ENCODE measurements at regions not wholly inside any gene's neighbourhood (a gene's known extent, or its start where the extent isn't known, plus 50 kb on each side); places are given as distances from the start of the nearest gene placed in this dataset.

DNA sequence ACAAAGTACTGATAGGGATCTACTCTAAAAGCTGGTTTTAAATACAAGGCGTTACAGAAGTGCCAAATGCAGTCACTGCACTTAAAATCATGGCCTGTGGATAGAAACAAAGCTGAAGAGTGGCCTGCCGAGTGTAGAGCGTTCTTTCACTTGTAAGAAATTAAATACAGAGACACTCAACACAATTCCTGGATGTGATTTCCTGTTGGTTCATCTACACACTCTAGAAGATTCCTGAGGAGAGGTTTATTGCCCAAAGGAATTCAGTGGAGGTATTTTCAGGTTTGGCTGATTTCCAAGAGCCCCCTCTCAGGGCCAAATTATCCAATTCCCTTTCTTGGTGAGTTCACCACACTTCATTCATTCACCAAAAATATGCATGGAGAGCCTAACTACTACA lies 200.3 kb upstream of the IL12A start:
- Mint-ChIP-seq H3K4me1 (ENCODE audit: low read depth, unreplicated experiment) (peaks cover 55% of the 10 kb centered on the region), H3K27me3 (ENCODE audit: insufficient read depth, unreplicated experiment) (no peaks in the 10 kb centered on the region), H3K4me3 (ENCODE audit: unreplicated experiment) (peak overlapping the region; percentile 65), H3K27ac (ENCODE audit: unreplicated experiment) (peak overlapping the region; percentile 96), H3K9me3 (ENCODE audit: unreplicated experiment) (no peaks in the 10 kb centered on the region), H3K36me3 (ENCODE audit: insufficient read depth, unreplicated experiment) (peaks cover 21% of the 10 kb centered on the region)
- intact Hi-C loops (cut with micrococcal nuclease; ENCODE audit: unreplicated experiment): loop anchor here (1.0 kb wide), 1 partner anchor 11 kb away; no protein-coding TSS in a partner anchor
- TF ChIP-seq, protein P1, sequence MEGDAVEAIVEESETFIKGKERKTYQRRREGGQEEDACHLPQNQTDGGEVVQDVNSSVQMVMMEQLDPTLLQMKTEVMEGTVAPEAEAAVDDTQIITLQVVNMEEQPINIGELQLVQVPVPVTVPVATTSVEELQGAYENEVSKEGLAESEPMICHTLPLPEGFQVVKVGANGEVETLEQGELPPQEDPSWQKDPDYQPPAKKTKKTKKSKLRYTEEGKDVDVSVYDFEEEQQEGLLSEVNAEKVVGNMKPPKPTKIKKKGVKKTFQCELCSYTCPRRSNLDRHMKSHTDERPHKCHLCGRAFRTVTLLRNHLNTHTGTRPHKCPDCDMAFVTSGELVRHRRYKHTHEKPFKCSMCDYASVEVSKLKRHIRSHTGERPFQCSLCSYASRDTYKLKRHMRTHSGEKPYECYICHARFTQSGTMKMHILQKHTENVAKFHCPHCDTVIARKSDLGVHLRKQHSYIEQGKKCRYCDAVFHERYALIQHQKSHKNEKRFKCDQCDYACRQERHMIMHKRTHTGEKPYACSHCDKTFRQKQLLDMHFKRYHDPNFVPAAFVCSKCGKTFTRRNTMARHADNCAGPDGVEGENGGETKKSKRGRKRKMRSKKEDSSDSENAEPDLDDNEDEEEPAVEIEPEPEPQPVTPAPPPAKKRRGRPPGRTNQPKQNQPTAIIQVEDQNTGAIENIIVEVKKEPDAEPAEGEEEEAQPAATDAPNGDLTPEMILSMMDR (IDR thresholded peaks at IDR 0.05; ENCODE audit: insufficient read depth in 1 of 2, low read depth in 1 of 2, low read length in 1 of 2, severe bottlenecking in 1 of 2, unreplicated experiment in 1 of 2): no peak
- TSS peak; percentile 60 for BruUV-seq (replicated peaks)
- Histone ChIP-seq H3K27me3 (replicated peaks; ENCODE audit: control insufficient read depth, insufficient read depth, low read length) (no peaks in the 10 kb centered on the region), H3K36me3 (ENCODE audit: control insufficient read depth, insufficient read depth, low read length) (no peaks in the 10 kb centered on the region), H3K4me3 (ENCODE audit: low read depth, low read length) (no peak overlapping the region), H3K4me1 (peaks cover 99% of the 10 kb centered on the region), H3K9me3 (no peaks in the 10 kb centered on the region)
- ChIA-PET CTCF (interaction anchor here (0.8 to 1.2 kb wide), 3 partner anchors 16 to 55 kb away, joined by 3 to 5 read pairs (median 4); no protein-coding TSS in a partner anchor), POLR2A (interaction anchor here (0.6 to 1.7 kb wide), 2 partner anchors 25 to 55 kb away, joined by 4 to 13 read pairs; no protein-coding TSS in a partner anchor)
- no peak for DNase-seq

DNA sequence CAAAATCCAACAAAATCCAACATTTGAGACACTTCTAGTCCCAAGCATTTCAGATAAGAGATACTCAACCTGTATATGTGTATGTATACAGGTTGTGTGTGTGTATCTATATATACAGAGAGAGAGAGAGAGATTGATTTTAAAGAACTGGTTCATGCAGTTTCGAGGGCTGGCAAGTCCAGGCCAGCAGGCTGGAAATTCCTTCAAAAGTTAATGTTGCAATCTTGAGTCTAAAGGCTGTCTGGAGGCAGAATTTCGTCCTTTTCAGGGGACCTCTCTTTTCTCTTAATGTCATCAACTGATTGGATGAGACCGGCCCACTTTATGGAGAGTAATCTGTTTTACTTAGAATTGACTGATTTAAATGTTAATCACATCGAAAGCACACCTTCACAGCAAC lies 199.6 kb upstream of the IL12A start:
- peak in 1 of 2 experiments; percentile 64 for DNase-seq
- H3K9me3 ChIP-seq: no peaks in the 10 kb centered on the region
- Mint-ChIP-seq H3K27ac (ENCODE audit: unreplicated experiment) (peak overlapping the region; percentile 96), H3K27me3 (ENCODE audit: insufficient read depth, unreplicated experiment) (no peaks in the 10 kb centered on the region), H3K4me3 (ENCODE audit: unreplicated experiment) (peak overlapping the region; percentile 65), H3K36me3 (ENCODE audit: insufficient read depth, unreplicated experiment) (peaks cover 21% of the 10 kb centered on the region), H3K4me1 (ENCODE audit: low read depth, unreplicated experiment) (peaks cover 49% of the 10 kb centered on the region), H3K9me3 (ENCODE audit: unreplicated experiment) (no peaks in the 10 kb centered on the region)
- intact Hi-C loops (cut with micrococcal nuclease; ENCODE audit: unreplicated experiment): no loop called here
- POLR2A ChIA-PET: no interaction called here
- H3K36me3 ChIP-seq (ENCODE audit: control insufficient read depth, insufficient read depth, low read length): no peaks in the 10 kb centered on the region; the same call in 1 of the 2 replicates
- CTCF ChIA-PET: no interaction called here
- TF ChIP-seq, protein P1 (IDR thresholded peaks at IDR 0.05; ENCODE audit: insufficient read depth in 1 of 2, low read depth in 1 of 2, low read length in 1 of 2, severe bottlenecking in 1 of 2, unreplicated experiment in 1 of 2): no peak
- H3K4me3 ChIP-seq (ENCODE audit: low read depth, low read length): no peak overlapping the region
- BruUV-seq (replicated peaks): no TSS peak
- peaks cover 92% of the 10 kb centered on the region for H3K4me1 ChIP-seq
- H3K27me3 ChIP-seq (replicated peaks; ENCODE audit: control insufficient read depth, insufficient read depth, low read length): no peaks in the 10 kb centered on the region

DNA sequence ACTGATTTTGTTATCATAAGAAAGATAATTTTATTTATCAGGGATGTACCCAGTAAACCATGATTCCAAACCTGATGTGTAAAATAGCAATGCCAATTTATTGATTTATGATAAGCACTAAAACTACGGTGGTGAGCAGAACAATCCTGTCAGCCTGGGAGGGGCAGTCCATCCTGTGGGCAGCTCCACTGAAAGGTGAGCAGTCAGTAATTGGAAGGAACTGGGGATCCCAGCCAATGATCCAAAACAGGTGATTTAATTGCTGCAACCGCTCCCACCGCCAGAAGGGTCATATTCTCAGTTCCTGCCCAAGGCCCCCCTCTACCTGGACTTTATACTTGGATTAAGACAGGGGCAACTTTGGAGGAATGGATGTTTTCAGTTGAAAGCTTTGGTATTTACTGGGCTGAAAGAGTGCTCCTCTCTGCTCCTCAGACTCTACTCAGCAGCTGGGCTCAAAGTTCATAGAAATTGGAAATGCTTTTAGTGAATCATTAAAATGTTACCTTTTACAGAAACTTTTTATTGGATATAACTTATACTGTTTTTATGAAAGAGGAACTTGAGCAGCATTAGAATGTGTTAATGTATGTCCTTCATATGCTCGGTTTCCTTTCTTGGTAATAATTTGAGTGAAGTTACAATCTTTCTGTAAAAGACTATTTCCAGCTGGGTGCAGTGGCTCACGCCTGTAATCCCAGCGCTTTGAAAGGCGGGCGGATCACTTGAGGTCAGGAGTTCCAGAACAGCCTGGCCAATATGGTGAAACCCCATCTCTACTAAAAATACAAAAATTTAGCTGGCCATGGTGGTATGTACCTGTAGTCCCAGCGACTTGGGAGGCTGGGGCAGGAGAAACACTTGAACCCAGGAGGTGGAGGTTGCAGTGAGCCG lies 198.6 kb upstream of the IL12A start:
- Mint-ChIP-seq H3K27me3 (ENCODE audit: insufficient read depth, unreplicated experiment) (no peaks in the 10 kb centered on the region), H3K4me3 (ENCODE audit: unreplicated experiment) (peak overlapping the region; percentile 65), H3K9me3 (ENCODE audit: unreplicated experiment) (no peaks in the 10 kb centered on the region), H3K36me3 (ENCODE audit: insufficient read depth, unreplicated experiment) (peaks cover 21% of the 10 kb centered on the region), H3K27ac (ENCODE audit: unreplicated experiment) (peak overlapping the region; percentile 96), H3K4me1 (ENCODE audit: low read depth, unreplicated experiment) (peaks cover 45% of the 10 kb centered on the region)
- Histone ChIP-seq H3K9me3 (no peaks in the 10 kb centered on the region), H3K4me3 (ENCODE audit: low read depth, low read length) (no peak overlapping the region), H3K27me3 (replicated peaks; ENCODE audit: control insufficient read depth, insufficient read depth, low read length) (no peaks in the 10 kb centered on the region), H3K36me3 (ENCODE audit: control insufficient read depth, insufficient read depth, low read length) (no peaks in the 10 kb centered on the region; the same call in 1 of the 2 replicates), H3K4me1 (peaks cover 82% of the 10 kb centered on the region)
- ChIA-PET CTCF (interaction anchor here (1.0 to 1.5 kb wide), 2 partner anchors 8 to 15 kb away, joined by 3 to 8 read pairs; no protein-coding TSS in a partner anchor), POLR2A (interaction anchor here (0.6 kb wide), 2 partner anchors 9 to 26 kb away, joined by 3 read pairs; no protein-coding TSS in a partner anchor)
- BruUV-seq (replicated peaks): no TSS peak
- TF ChIP-seq, protein P1 (IDR thresholded peaks at IDR 0.05; ENCODE audit: insufficient read depth in 1 of 2, low read depth in 1 of 2, low read length in 1 of 2, severe bottlenecking in 1 of 2, unreplicated experiment in 1 of 2): no peak
- DNase-seq: peak in 1 of 2 experiments; percentile 69
- intact Hi-C loops (cut with micrococcal nuclease; ENCODE audit: unreplicated experiment): no loop called here
